ENCODE measurements at regions not wholly inside any gene's neighbourhood (a gene's known extent, or its start where the extent isn't known, plus 50 kb on each side); places are given as distances from the start of the nearest gene placed in this dataset.
A peak's percentile ranks its signal among the peaks of the same experiment; 100 is the strongest.

DNA sequence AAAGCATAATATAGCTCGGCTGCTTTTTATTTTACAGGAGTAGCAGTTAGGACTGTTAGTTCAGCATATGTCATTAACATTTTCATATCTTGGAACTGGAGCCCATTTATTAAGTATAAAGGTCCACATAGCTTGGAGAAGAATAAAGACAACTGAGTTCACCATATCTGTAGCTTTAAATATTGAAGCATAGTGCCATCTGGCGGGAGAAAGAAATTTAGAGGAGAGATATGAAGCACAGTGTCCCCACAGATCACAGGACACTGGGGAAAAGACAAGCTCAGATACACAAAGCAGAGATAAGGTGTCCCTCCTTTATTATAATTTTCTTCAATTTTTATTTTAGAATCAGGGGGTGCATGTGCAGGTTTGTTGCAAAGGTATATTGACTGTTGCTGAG, 104.7 kb upstream of the FREM2 start:
- no peaks in the 10 kb centered on the region for H3F3A ChIP-seq (replicated peaks; ENCODE audit: insufficient read depth)
- no peak overlapping the region for H3K9ac ChIP-seq
- CTCF ChIA-PET, result interaction anchor here (0.6 to 2.5 kb wide), 37 partner anchors 8 to 1508 kb away, joined by 3 to 12 read pairs (median 4); no protein-coding TSS in a partner anchor
- no peak overlapping the region for H2AFZ ChIP-seq (ENCODE audit: low read depth)
- H3K27me3 ChIP-seq (ENCODE audit: insufficient read depth), result no peaks in the 10 kb centered on the region
- no peak overlapping the region for H3K4me2 ChIP-seq
- peak; percentile 72 for TF ChIP-seq RAD21 (IDR thresholded peaks at IDR 0.05; ENCODE audit: low read length)
- TF ChIP-seq CHD2 (IDR thresholded peaks at IDR 0.05; ENCODE audit: low read length, partially characterized antibody), result no peak
- TF ChIP-seq RCOR1 (IDR thresholded peaks at IDR 0.05; ENCODE audit: low read length), result no peak
- TF ChIP-seq CTCF (IDR thresholded peaks at IDR 0.05), result peak; percentile 65
- TF ChIP-seq JUND (IDR thresholded peaks at IDR 0.05), result no peak
- no peak for TF ChIP-seq PBX3 (IDR thresholded peaks at IDR 0.05)
- TF ChIP-seq USF1 (IDR thresholded peaks at IDR 0.05; ENCODE audit: borderline replicate concordance, low read depth), result no peak
- no peak for TF ChIP-seq FOXJ3 (CRISPR knock-in tag; IDR thresholded peaks at IDR 0.05)
- no peak for TF ChIP-seq SIN3A (IDR thresholded peaks at IDR 0.05; ENCODE audit: borderline replicate concordance, low read depth, low read length)
- TF ChIP-seq YY1 (IDR thresholded peaks at IDR 0.05; ENCODE audit: low read depth), result no peak
- TF ChIP-seq SMC3 (IDR thresholded peaks at IDR 0.05; ENCODE audit: low read depth, low read length), result peak; percentile 45; the same call in 1 of the 2 replicates
- no peaks in the 10 kb centered on the region for H3K9me3 ChIP-seq
- POLR2A ChIA-PET, result no interaction called here
- H3K4me3 ChIP-seq (ENCODE audit: low read depth in 2 of 2, low read length in 1 of 2), result no peak overlapping the region
- no peaks in the 10 kb centered on the region for H3K79me2 ChIP-seq (ENCODE audit: insufficient read depth)
- H3K4me1 ChIP-seq (ENCODE audit: control insufficient read depth in 1 of 2, insufficient read depth in 2 of 2, low read depth in 1 of 2, low read length in 1 of 2), result no peaks in the 10 kb centered on the region
- WGBS (ENCODE audit: low lambda C conversion rate), result 0% methylated on average over 2 of the region's 2 CpGs
- no peak overlapping the region for H3K27ac ChIP-seq (ENCODE audit: low read depth in 2 of 2, low read length in 1 of 2)
- H3K9me2 ChIP-seq, result no peaks in the 10 kb centered on the region
- no peaks in the 10 kb centered on the region for H3K36me3 ChIP-seq (replicated peaks in 1 of 2; ENCODE audit: control insufficient read depth in 1 of 2, insufficient read depth in 2 of 2, low read length in 1 of 2)
- DNase-seq, result peak; percentile 20
- H4K20me1 ChIP-seq (ENCODE audit: insufficient read depth), result no peaks in the 10 kb centered on the region

DNA sequence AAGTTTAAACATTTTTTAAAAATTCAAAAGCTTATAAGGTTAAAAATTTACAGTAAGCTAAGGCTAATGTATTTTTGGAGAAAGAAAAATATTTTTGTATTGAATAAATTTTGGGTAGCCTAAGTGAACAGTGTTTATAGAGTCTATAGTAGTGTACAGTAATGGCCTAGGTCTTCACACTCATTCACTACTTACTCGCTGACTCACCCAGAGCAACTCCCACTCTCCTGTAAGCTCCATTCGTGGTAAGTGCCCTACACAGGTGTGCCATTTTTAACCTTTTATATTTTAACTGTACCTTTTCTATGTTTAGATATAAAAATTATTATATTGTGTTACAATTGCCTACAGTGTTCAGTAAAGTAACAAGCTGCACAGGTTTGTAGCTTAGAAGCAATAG, 96.6 kb upstream of the FREM2 start:
- H3K27me3 ChIP-seq (ENCODE audit: insufficient read depth), result no peaks in the 10 kb centered on the region

More for the DNA sequence above, 96.6 kb upstream of the FREM2 start:
- no peak overlapping the region for H3K4me3 ChIP-seq (ENCODE audit: low read depth in 2 of 2, low read length in 1 of 2)
- H3F3A ChIP-seq (replicated peaks; ENCODE audit: insufficient read depth), result no peaks in the 10 kb centered on the region
- ChIA-PET CTCF (interaction anchor here (2.5 kb wide), 1 partner anchor 8 kb away, joined by 9 read pairs; no protein-coding TSS in a partner anchor), POLR2A (no interaction called here)
- no peaks in the 10 kb centered on the region for H3K4me1 ChIP-seq (ENCODE audit: control insufficient read depth in 1 of 2, insufficient read depth in 2 of 2, low read depth in 1 of 2, low read length in 1 of 2)
- H2AFZ ChIP-seq (ENCODE audit: low read depth), result no peak overlapping the region
- no peaks in the 10 kb centered on the region for H4K20me1 ChIP-seq (ENCODE audit: insufficient read depth)
- DNase-seq, result no peak
- no peaks in the 10 kb centered on the region for H3K9me2 ChIP-seq
- H3K27ac ChIP-seq (ENCODE audit: low read depth in 2 of 2, low read length in 1 of 2), result no peak overlapping the region
- TF ChIP-seq FOXM1 (IDR thresholded peaks at IDR 0.05; ENCODE audit: low read depth) (no peak), FOXJ3 (CRISPR knock-in tag; IDR thresholded peaks at IDR 0.05) (no peak), NRF1 (IDR thresholded peaks at IDR 0.05; ENCODE audit: low read depth, low read length) (no peak), CHD2 (IDR thresholded peaks at IDR 0.05; ENCODE audit: low read length, partially characterized antibody) (no peak), CTCF (IDR thresholded peaks at IDR 0.05) (no peak), EP300 (IDR thresholded peaks at IDR 0.05; ENCODE audit: borderline replicate concordance in 1 of 2, low read depth in 1 of 2, low read length in 1 of 2) (no peak), USF1 (IDR thresholded peaks at IDR 0.05; ENCODE audit: borderline replicate concordance, low read depth) (no peak), SMC3 (IDR thresholded peaks at IDR 0.05; ENCODE audit: low read depth, low read length) (no peak)
- TF ChIP-seq, protein P1, sequence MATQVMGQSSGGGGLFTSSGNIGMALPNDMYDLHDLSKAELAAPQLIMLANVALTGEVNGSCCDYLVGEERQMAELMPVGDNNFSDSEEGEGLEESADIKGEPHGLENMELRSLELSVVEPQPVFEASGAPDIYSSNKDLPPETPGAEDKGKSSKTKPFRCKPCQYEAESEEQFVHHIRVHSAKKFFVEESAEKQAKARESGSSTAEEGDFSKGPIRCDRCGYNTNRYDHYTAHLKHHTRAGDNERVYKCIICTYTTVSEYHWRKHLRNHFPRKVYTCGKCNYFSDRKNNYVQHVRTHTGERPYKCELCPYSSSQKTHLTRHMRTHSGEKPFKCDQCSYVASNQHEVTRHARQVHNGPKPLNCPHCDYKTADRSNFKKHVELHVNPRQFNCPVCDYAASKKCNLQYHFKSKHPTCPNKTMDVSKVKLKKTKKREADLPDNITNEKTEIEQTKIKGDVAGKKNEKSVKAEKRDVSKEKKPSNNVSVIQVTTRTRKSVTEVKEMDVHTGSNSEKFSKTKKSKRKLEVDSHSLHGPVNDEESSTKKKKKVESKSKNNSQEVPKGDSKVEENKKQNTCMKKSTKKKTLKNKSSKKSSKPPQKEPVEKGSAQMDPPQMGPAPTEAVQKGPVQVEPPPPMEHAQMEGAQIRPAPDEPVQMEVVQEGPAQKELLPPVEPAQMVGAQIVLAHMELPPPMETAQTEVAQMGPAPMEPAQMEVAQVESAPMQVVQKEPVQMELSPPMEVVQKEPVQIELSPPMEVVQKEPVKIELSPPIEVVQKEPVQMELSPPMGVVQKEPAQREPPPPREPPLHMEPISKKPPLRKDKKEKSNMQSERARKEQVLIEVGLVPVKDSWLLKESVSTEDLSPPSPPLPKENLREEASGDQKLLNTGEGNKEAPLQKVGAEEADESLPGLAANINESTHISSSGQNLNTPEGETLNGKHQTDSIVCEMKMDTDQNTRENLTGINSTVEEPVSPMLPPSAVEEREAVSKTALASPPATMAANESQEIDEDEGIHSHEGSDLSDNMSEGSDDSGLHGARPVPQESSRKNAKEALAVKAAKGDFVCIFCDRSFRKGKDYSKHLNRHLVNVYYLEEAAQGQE (IDR thresholded peaks at IDR 0.05; ENCODE audit: low read depth, low read length), result no peak
- no peaks in the 10 kb centered on the region for H3K36me3 ChIP-seq (replicated peaks in 1 of 2; ENCODE audit: control insufficient read depth in 1 of 2, insufficient read depth in 2 of 2, low read length in 1 of 2)
- WGBS (ENCODE audit: low lambda C conversion rate), result 13% methylated on average over 2 of the region's 2 CpGs
- no peak overlapping the region for H3K9ac ChIP-seq
- no peaks in the 10 kb centered on the region for H3K79me2 ChIP-seq (ENCODE audit: insufficient read depth)
- no peak overlapping the region for H3K4me2 ChIP-seq
- H3K9me3 ChIP-seq, result no peaks in the 10 kb centered on the region

Measured in SK-N-SH (cell line).